AG04450 (cell line): ENCODE measurements at regions not wholly inside any gene's neighbourhood (a gene's known extent, or its start where the extent isn't known, plus 50 kb on each side); places are given as distances from the start of the nearest gene placed in this dataset.

Experiments used
- CTCF ChIA-PET: fragments of 300-600, 350-600 bp; formaldehyde crosslinking; extraction: SDS; loops from one replicate; lab custom pipeline; 2022; ENCODE audit warnings: antibody characterized with exemption, inconsistent platforms; lab: Charles Lee
- POLR2A ChIA-PET: fragments of 350-600 bp; formaldehyde crosslinking; extraction: SDS; loops from one replicate; lab custom pipeline; 2021; ENCODE audit warnings: antibody characterized with exemption, inconsistent platforms; lab: Yijun Ruan, JAX
- DNase-seq: peaks from one replicate; pipeline ENCODE4 v3.0.0-alpha.2; 2011; ENCODE audit warnings: low read depth, low spot score
- H3K27ac ChIP-seq: one replicate; pipeline ENCODE4 v1.5.1; 2012; ENCODE audit warnings: low read depth, low read length, control low read depth
- H3K27me3 ChIP-seq: one replicate; pipeline ENCODE4 v1.6.0; 2012; ENCODE audit warnings: low read length; ENCODE audit not compliant: control insufficient read depth, insufficient read depth
- H3K4me3 ChIP-seq: 2 replicates; pipeline ENCODE4 v1.5.1; 2011; ENCODE audit warnings: mild to moderate bottlenecking, low read depth, low read length, control low read depth
- H3K9me3 ChIP-seq: 2 replicates; pipeline ENCODE4 v1.5.1; 2012; ENCODE audit warnings: low read length; ENCODE audit not compliant: control insufficient read depth, insufficient read depth
- CTCF ChIP-seq: IDR thresholded peaks from 2 replicates; pipeline ENCODE4 v1.5.1; 2011; ENCODE audit warnings: low read depth, low read length, control low read depth, inconsistent platforms

GRCh38 chr21:32122082-32122481 lies 156.8 kb downstream of the MIS18A start:
- no peak overlapping the region for H3K4me3 ChIP-seq
- POLR2A ChIA-PET, result no interaction called here
- CTCF ChIA-PET, result no interaction called here
- DNase-seq, result no peak
- no peak overlapping the region for H3K27ac ChIP-seq
- no peaks in the 10 kb centered on the region for H3K27me3 ChIP-seq
- H3K9me3 ChIP-seq, result no peaks in the 10 kb centered on the region
- no peak for TF ChIP-seq CTCF

- TF ChIP-seq CTCF, result no peak
- no peak overlapping the region for H3K4me3 ChIP-seq
- no peaks in the 10 kb centered on the region for H3K9me3 ChIP-seq
- POLR2A ChIA-PET, result no interaction called here
- DNase-seq, result no peak
- H3K27ac ChIP-seq, result no peak overlapping the region
- CTCF ChIA-PET, result interaction anchor here (0.6 kb wide), 1 partner anchor 58 kb away, joined by 3 read pairs; no protein-coding TSS in a partner anchor
- no peaks in the 10 kb centered on the region for H3K27me3 ChIP-seq
Observed at GRCh38 chr21:32120230-32120629, 158.6 kb downstream of the MIS18A start.

GRCh38 chr21:32119811-32120210 lies 159.0 kb downstream of the MIS18A start:
- ChIA-PET POLR2A (no interaction called here), CTCF (interaction anchor here (0.6 kb wide), 1 partner anchor 58 kb away, joined by 3 read pairs; no protein-coding TSS in a partner anchor)
- H3K9me3 ChIP-seq, result no peaks in the 10 kb centered on the region
- no peak for TF ChIP-seq CTCF
- no peak overlapping the region for H3K4me3 ChIP-seq
- H3K27me3 ChIP-seq, result no peaks in the 10 kb centered on the region
- no peak for DNase-seq
- no peak overlapping the region for H3K27ac ChIP-seq

- Histone ChIP-seq H3K4me3 (no peak overlapping the region), H3K27ac (no peak overlapping the region), H3K27me3 (no peaks in the 10 kb centered on the region), H3K9me3 (no peaks in the 10 kb centered on the region)
- POLR2A ChIA-PET, result no interaction called here
- CTCF ChIA-PET, result no interaction called here
- TF ChIP-seq CTCF, result no peak
- no peak for DNase-seq
Observed at GRCh38 chr21:32119389-32119788, 159.5 kb downstream of the MIS18A start.

- Histone ChIP-seq H3K9me3 (no peaks in the 10 kb centered on the region), H3K27me3 (no peaks in the 10 kb centered on the region), H3K4me3 (no peak overlapping the region), H3K27ac (no peak overlapping the region)
- POLR2A ChIA-PET, result no interaction called here
- DNase-seq, result no peak
- CTCF ChIA-PET, result no interaction called here
- TF ChIP-seq CTCF, result no peak
Observed at GRCh38 chr21:32114419-32115035, 164.3 kb downstream of the MIS18A start.
